ENCODE measurements at regions not wholly inside any gene's neighbourhood (a gene's known extent, or its start where the extent isn't known, plus 50 kb on each side); places are given as distances from the start of the nearest gene placed in this dataset.

GRCh38 chr4:132238697-132239096 lies 910.4 kb upstream of the PCDH10 start:
- Histone ChIP-seq H3K4me1 (no peaks in the 10 kb centered on the region), H3K4me3 (no peak overlapping the region), H3K27me3 (replicated peaks in 1 of 7) (no peaks in the 10 kb centered on the region), H3K27ac (no peak overlapping the region), H3K36me3 (no peaks in the 10 kb centered on the region), H3K9me3 (peaks cover 0 to 7% (median 2%) of the 10 kb centered on the region in 8 donors)
- TF ChIP-seq POLR2AphosphoS5 (IDR thresholded peaks at IDR 0.05) = no peak
- no peak for TF ChIP-seq CTCF (IDR thresholded peaks at IDR 0.05 in 8 of 11, conservative IDR thresholded peaks at IDR 0.05 in 3 of 11)
- no peak for TF ChIP-seq POLR2A (IDR thresholded peaks at IDR 0.05)
- no peak for DNase-seq
- 77 to 89% (median 81%) methylated on average over 1 of the region's 1 CpG for WGBS, 5 donors
- intact Hi-C loops (cut with DNase I; ENCODE audit: low total_unique reads) = no loop called here

GRCh38 chr4:132240081-132240480 lies 909.0 kb upstream of the PCDH10 start:
- 57 to 84% (median 60%) methylated on average over 3 to 4 of the region's 4 CpGs for WGBS, 5 donors
- Histone ChIP-seq H3K9me3 (peaks cover 0 to 7% (median 2%) of the 10 kb centered on the region in 8 donors), H3K36me3 (no peaks in the 10 kb centered on the region), H3K4me1 (no peaks in the 10 kb centered on the region), H3K27me3 (replicated peaks in 1 of 7) (no peaks in the 10 kb centered on the region), H3K27ac (no peak overlapping the region), H3K4me3 (no peak overlapping the region)
- intact Hi-C loops (cut with DNase I; ENCODE audit: low total_unique reads) = no loop called here
- TF ChIP-seq POLR2AphosphoS5 (IDR thresholded peaks at IDR 0.05) (no peak), POLR2A (IDR thresholded peaks at IDR 0.05) (no peak), CTCF (IDR thresholded peaks at IDR 0.05 in 8 of 11, conservative IDR thresholded peaks at IDR 0.05 in 3 of 11) (no peak)
- no peak for DNase-seq

- H3K4me1 ChIP-seq = no peaks in the 10 kb centered on the region
- H3K36me3 ChIP-seq = no peaks in the 10 kb centered on the region
- intact Hi-C loops (cut with DNase I; ENCODE audit: low total_unique reads) = no loop called here
- H3K27ac ChIP-seq = no peak overlapping the region
- TF ChIP-seq CTCF (IDR thresholded peaks at IDR 0.05 in 8 of 11, conservative IDR thresholded peaks at IDR 0.05 in 3 of 11) (no peak), POLR2A (IDR thresholded peaks at IDR 0.05) (no peak), POLR2AphosphoS5 (IDR thresholded peaks at IDR 0.05) (no peak)
- DNase-seq = no peak
- H3K27me3 ChIP-seq (replicated peaks in 1 of 7) = no peaks in the 10 kb centered on the region
- peaks cover 0 to 7% (median 2%) of the 10 kb centered on the region in 8 donors for H3K9me3 ChIP-seq
- no peak overlapping the region for H3K4me3 ChIP-seq
- 68 to 83% (median 80%) methylated on average over 3 of the region's 3 CpGs for WGBS, 5 donors
Observed at GRCh38 chr4:132245319-132245718, 903.8 kb upstream of the PCDH10 start.

GRCh38 chr4:132264176-132264575 lies 884.9 kb upstream of the PCDH10 start:
- H3K27ac ChIP-seq = no peak overlapping the region
- DNase-seq = no peak

More at GRCh38 chr4:132264176-132264575, 884.9 kb upstream of the PCDH10 start:
- Histone ChIP-seq H3K4me3 (no peak overlapping the region), H3K27me3 (replicated peaks in 1 of 7) (no peaks in the 10 kb centered on the region), H3K9me3 (peaks cover 0 to 4% (median 0%) of the 10 kb centered on the region in 8 donors), H3K36me3 (no peaks in the 10 kb centered on the region), H3K4me1 (no peaks in the 10 kb centered on the region)
- no peak for TF ChIP-seq POLR2A (IDR thresholded peaks at IDR 0.05)
- no peak for TF ChIP-seq CTCF (IDR thresholded peaks at IDR 0.05 in 8 of 11, conservative IDR thresholded peaks at IDR 0.05 in 3 of 11)
- TF ChIP-seq POLR2AphosphoS5 (IDR thresholded peaks at IDR 0.05) = no peak
- intact Hi-C loops (cut with DNase I; ENCODE audit: low total_unique reads) = no loop called here

All from spleen (tissue), 11 donors.